CD4-positive, alpha-beta T cell treated with Interferon gamma for 1 hour (primary cell): ENCODE measurements at regions not wholly inside any gene's neighbourhood (a gene's known extent, or its start where the extent isn't known, plus 50 kb on each side); places are given as distances from the start of the nearest gene placed in this dataset.
"Not testable (repeated sequence)": the region's sequence is repeated elsewhere in the genome, so short reads cannot be mapped to it uniquely, and the experiment has no call there.

ENCODE experiments used
- DNase-seq: peaks from one replicate; pipeline ENCODE4 v3.0.0-alpha.2; 2020

GRCh38 chr13:50464349-50465251 is 378.9 kb downstream of the DLEU7 start:
- DNase-seq, result no peak

DNA sequence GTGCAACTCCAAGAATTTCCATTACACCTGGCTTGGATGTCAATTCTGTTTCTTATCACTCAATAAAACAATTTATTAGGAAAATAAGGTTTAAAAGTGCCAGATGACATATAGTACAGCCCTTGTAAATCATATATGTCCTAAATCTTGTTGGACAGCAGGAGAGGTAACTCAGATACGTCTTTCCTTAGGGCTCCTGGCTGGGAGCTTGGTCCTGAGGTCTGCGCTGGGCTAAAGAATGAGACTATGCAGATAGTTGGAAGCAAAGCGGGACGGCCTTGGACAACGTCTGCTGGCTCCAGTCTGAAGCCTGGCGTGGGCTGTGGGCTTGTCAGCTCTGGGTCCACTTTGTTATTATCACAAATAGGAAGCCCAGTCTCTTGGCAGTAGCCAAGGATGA is 377.0 kb downstream of the DLEU7 start:
- DNase-seq, result no peak

DNA sequence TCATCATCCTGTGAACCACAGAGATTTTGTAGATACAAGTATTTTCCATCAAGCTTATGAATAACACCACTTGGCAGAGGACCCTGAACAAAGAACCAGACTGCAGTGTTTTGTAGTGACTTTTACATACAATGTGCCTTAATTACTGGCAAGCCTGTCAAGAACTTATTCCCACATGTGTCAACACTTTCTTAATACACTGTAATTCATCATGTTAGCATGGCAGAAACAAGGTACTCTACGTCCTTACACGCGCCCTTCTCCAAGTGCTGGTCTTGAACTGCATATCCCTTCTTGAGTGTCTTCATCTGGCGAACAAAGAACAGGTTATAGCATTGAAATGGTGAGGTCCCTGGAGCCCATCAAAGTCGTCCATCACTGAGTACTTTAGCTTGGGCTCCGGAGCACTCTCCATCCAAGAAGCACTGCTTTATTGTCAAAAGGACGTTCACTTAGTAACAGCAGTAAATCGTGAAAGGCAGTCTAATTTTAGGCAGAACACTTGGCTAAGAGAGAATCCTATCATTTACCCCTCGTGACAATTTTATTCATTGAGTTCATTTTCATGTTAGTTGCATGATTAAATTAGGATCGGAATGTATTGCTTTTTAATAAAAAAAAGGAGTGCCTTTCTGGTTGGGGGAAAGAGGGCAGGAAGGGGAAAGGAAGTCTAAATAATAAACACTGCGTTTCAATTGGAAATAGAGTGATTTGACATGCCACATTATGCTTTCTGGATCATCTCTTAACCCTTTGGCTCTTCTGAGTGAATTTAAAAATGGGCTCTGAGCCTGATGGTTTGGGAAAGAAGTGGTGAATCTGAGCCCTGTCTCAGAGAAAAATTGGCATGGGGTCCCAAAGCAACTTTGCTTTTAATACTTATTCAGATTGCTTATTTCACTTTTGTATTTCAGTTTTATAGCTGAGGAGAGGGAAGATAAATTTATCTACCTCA is 376.1 kb downstream of the DLEU7 start:
- DNase-seq, result no peak

DNA sequence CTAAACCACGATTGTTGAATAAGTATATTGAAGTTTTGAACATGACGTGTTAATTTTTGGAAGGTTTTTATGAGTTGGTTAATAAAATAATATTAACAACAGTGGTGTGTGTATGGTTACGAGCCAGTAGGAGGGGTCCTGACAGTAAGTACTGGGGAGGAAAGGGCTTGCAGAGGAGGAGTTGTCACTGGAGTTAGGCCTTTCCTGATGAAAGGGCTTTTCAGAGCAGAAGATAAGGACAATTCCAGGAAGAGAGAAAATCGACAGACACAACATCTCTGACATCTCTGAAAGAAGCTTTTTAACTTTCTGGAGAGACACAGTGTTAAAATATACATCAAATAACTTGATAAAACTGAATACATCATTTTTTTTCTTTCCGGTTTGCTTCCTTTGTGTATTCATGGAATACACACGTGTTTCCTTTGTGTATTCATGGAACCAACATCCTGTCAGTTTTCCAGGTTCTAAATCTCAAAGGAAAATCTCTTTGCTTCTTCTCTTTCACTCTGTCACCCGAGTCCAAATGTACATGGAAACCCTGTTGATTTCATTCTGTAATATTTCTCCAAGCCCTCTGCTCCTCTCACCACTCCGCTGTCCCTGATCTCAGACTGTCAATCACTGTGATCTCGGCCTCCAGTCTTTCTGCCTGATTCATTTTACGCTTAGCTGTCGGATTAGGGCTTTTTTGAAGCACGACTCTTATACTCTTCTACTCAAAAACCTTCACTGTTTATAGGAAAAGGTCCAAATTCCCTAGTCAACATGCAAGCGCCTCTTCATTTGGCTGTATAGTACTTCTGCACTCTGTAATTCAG is 374.4 kb downstream of the DLEU7 start:
- no peak for DNase-seq

GRCh38 chr13:50473050-50473449 is 370.4 kb downstream of the DLEU7 start:
- not testable (repeated sequence) for DNase-seq

DNA sequence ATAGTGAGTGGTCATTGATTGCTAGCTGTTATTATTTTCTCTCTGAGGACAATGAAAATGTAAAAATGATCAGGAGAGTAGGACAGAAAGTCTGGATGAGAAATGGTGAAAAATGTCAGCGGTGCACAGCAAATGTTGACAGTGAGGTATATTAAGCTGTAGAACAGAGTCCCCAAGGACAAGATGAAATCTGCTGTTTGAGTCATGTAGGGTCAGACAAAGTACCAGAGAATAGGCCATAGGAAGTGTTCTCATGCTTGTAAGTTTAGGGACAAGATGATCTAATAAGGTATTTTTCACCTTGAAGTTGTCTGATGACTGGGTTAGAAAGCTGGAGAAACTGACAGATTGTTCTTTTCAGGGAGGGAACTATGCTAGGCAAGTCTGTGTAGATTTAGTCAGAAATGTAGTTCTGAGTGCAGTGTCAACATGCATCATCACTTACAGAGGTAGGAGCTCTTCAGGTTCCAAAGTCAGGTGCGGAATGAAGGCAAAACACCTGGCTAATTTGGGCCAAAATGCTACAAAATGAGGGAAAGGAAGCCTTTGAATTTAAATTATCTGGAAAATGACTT is 369.3 kb downstream of the DLEU7 start:
- no peak for DNase-seq

DNA sequence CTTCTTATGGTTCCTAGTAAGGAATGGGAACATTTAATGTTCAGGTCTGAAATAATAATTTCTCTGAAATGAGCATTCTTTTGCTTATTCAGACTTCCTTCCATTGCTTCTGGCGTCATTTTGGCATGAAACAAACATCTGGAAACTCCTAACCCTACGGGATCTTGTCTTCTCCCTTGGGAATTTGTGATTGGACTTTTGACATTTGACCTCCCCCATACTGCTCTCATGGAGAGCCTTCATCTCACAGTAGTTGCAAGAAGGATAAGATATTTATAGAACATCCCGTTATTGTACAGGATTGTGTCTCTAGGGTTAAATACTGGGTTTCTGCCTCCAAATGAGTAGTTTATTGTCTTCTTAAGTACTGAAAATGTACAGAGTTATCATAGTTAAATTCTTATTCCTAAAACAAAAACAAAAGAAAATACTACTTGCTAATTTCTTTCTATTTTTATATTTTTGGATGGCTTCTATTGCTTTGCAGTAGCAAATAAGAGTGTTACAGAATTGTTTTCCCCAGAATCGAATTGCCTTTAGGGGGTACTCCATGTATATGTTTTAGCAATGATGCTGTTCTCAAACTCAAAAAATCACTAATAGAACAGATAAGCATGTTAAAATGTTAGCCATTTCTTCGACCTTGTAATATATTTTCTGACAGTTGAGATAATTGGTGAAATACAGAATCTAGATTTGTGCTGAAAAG is 366.8 kb downstream of the DLEU7 start:
- DNase-seq, result no peak

DNA sequence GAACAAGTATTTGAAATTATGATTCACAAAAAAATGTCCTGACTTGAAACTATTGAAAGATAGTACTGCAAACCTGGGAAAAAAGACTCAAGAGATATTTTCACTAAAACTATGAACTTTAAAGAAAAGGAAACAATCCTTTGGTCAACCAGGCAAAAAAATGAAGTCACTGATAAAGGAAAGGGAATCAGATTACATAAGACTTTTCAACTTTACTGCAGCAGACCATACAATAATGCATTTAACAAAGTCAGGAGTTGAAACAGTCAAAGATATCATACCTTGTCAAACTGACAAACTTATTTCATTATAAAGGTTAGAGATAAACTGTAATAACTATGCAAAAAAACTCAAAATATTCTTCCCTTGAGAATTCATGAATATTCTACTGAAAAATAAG is 361.6 kb downstream of the DLEU7 start:
- no peak for DNase-seq

GRCh38 chr13:50483416-50483815 is 360.1 kb downstream of the DLEU7 start:
- DNase-seq, result no peak

- no peak for DNase-seq
These were observed 358.9 kb downstream of the DLEU7 start for GRCh38 chr13:50484472-50485113.

- no peak for DNase-seq
These were observed 357.2 kb downstream of the DLEU7 start for GRCh38 chr13:50485979-50486935.

- DNase-seq, result no peak
These were observed 349.8 kb downstream of the DLEU7 start for GRCh38 chr13:50493683-50494082.

GRCh38 chr13:50494138-50494537 is 349.4 kb downstream of the DLEU7 start:
- DNase-seq, result no peak

GRCh38 chr13:50503212-50503611 is 340.3 kb downstream of the DLEU7 start:
- not testable (repeated sequence) for DNase-seq

DNA sequence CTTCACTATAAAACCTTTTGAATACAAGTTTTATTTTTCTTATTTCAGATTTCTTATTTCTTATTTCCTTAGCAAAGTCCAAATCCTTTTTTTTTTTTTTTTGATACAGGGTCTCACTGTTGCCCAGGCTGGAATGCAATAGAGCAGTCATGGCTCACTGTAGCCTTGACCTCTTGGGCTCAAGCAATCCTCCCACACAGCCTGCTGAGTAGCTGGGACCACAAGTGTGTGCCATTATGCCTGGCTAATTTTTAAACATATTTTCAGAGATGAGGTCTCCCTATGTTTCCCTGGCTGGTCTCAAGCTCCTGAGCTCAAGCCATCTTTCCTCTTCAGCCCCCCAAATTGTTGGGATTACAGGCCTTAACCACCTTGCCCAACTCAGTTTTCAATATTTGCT is 334.3 kb downstream of the DLEU7 start:
- no peak for DNase-seq

DNA sequence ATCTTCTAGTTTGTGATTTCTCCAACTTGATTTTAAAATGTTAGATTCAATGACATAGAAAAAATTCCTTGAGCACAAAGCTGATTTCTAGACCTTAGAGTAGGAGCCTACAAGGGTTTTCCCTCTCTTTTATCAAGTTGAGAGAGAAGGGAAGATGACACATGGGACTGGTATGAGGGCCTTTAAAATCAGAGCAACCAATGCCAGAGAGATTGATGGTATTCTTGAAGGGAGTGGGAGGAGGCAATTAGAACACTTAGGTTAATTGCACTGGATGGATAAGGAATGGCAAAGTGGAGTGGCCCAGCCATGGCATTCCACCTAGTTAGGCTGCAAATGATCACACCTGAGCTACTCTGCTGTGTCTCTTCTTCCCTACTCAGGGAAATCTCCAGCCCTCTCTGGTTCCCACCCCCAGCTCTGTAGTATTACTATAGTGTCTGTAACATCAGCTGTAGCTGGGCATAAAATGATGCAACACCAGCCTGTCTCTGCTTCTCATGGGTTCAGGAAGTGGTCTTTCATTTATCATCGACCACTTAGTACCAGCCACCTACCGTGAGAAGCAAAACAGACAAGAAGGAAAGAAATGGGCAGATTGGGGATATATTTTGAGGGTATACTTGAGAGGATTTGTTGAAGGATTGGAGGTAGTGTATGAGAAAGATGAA is 333.6 kb downstream of the DLEU7 start:
- DNase-seq, result no peak

DNA sequence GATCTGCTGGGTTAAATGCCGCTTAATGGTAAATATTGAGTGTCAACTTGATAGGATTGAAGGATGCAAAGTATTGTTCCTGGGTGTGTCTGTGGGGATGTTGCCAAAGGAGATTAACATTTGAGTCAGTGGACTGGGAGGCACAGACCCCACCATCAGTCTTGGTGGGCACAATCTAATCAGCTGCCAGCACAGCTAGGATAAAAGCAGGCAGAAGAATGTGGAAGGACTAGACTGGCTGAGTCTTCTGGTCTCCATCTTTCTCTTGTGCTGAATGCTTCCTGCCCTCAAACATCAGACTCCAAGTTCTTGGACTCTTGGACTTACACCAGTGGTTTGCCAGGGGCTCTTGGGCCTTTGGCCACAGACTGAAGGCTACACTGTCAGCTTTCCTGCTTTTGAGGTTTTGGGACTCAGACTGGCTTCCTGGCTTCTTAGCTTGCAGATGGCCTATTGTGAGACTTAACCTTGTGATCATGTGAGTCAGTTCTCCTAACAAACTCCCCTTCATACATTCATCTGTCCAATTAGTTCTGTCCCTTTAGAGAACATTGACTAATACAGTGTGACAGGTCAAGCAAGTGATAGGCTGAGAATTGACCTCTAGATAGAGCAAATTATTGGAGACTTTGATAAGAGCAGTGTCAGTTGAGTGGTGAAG is 332.5 kb downstream of the DLEU7 start:
- DNase-seq, result not testable (repeated sequence)

DNA sequence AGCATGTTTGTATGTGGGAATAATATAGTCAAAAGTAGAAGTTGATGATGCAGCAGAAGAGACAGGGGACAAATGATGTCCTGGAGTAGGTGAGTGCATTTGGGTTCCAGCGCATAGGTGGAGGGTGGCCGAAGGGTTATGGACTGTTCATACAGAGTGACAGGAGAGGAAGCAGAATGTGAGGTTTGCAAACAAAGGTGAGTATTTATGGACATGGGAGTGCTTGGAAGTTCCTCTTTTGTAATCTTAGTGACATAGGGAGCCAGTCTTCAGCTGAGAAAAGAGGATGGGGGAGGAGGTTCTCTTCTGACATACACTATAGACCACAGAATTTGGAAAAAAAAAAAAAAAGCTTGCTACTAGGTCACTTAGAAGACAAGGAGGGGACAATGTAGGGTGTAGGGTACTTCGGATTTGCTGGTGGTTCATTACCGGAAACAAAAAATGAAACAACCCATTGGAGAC is 331.6 kb downstream of the DLEU7 start:
- DNase-seq, result no peak
